AG10803 (cell line): ENCODE measurements at regions not wholly inside any gene's neighbourhood (a gene's known extent, or its start where the extent isn't known, plus 50 kb on each side); places are given as distances from the start of the nearest gene placed in this dataset.

Source experiments
- DNase-seq: peaks from one replicate; pipeline ENCODE4 v3.0.0; 2010; ENCODE audit warnings: low read depth
- H3K4me3 ChIP-seq: 2 replicates; pipeline ENCODE4 v1.5.1; 2011; ENCODE audit warnings: mild to moderate bottlenecking, low read length, control low read depth
- TF ChIP-seq, protein P1 (sequence below): conservative IDR thresholded peaks from 2 replicates; pipeline ENCODE4 v1.5.1; 2011; ENCODE audit warnings: mild to moderate bottlenecking, low read length, control low read depth, inconsistent platforms

DNA sequence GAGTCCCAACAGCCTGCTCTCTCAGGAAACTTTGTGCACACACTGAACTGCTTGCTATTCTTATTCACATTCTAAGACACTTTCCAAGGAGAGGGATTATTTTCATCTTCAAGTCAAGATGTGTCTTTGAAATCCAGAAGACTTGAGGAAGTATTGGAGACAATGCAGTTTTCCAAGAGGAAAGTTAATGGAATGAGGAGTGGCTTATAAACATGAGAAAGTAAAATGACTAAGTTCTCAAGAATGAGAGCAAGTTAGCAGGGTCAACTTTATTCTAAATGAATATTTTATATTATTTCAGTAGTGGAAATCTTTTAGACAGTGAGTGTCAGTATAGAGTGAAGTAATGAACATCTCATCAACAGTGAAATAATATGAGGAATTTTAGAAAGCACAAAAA, 1239.3 kb downstream of the MRPL39 start:
- no peak overlapping the region for H3K4me3 ChIP-seq
- TF ChIP-seq, protein P1, sequence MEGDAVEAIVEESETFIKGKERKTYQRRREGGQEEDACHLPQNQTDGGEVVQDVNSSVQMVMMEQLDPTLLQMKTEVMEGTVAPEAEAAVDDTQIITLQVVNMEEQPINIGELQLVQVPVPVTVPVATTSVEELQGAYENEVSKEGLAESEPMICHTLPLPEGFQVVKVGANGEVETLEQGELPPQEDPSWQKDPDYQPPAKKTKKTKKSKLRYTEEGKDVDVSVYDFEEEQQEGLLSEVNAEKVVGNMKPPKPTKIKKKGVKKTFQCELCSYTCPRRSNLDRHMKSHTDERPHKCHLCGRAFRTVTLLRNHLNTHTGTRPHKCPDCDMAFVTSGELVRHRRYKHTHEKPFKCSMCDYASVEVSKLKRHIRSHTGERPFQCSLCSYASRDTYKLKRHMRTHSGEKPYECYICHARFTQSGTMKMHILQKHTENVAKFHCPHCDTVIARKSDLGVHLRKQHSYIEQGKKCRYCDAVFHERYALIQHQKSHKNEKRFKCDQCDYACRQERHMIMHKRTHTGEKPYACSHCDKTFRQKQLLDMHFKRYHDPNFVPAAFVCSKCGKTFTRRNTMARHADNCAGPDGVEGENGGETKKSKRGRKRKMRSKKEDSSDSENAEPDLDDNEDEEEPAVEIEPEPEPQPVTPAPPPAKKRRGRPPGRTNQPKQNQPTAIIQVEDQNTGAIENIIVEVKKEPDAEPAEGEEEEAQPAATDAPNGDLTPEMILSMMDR, result no peak
- DNase-seq, result no peak

DNA sequence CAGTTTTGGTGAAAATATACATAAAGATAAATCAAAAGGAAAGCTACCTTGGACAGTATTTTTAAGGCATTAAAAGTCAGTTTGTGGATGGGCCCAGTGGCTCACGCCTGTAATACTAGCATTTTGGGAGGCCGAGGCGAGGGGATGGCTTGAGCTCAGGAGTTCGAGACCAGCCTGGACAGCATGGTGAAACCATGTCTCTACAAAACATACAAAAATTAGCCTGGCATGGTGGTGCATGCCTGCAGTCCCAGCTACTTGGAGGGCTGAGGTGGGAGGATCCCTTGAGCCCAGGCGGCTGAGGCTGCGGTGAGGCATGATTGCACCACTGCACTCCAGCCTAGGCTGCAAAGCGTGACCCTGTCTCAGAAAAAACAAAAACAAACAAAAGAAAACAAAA, 1253.8 kb downstream of the MRPL39 start:
- TF ChIP-seq, protein P1, result no peak
- H3K4me3 ChIP-seq, result no peak overlapping the region
- no peak for DNase-seq

DNA sequence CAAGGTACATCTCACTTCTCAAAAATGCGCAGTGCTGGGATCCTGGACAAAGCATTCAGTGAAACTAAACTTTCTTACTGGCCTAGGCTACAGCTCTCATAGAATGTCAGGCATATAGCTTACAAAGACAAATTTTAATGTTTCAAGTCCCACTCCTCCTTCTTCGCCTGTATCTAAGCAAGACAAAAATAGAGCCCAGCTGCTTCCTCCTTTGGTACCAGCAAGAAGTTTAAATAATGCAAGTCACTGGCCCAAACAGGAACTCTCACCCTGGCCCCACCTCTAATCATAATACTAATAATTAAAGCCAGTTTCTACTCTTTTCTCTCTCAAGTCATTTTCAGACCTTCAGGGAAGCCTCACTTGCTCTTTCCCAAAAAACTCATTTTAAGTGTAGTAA, 1267.9 kb downstream of the MRPL39 start:
- DNase-seq, result no peak
- no peak overlapping the region for H3K4me3 ChIP-seq
- TF ChIP-seq, protein P1, result no peak

DNA sequence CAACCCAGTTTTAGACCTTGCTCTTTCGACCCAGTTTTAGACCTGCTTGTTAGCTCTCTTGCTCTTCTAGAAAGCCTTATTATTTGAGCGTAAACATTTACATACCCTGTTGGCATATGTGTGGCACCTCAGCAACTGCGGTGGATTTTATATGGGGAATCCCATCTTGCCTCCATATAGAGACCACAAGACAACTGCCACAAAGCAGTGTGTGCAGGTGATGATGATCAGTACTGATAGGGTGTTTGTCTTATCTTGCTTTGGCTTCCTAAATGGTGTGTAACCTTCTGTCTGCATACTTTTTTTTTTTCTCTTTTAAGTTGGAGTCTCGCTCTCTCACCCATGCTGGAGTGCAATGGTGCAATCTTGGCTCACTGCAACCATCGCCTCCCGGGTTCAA, 1270.8 kb downstream of the MRPL39 start:
- DNase-seq, result no peak
- TF ChIP-seq, protein P1, result no peak
- H3K4me3 ChIP-seq, result no peak overlapping the region

DNA sequence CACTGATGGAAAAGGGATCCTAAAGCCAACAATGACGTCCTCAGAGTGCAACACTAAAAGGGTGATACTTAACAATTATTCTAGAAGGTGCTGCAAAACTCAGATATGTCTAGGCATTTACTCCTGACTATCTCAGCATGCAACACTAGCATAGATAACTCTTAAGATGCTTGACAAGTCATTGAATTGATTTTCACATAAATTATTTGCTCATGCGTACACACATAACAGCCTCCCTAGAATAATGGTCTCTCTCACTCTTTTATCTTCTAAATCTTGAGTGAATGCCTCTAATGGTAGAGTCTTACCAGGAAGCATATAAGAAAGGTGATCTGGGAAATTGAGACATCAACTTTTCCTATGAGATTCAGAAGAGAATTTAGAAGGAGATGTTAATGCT, 1283.7 kb downstream of the MRPL39 start:
- TF ChIP-seq, protein P1, result no peak
- H3K4me3 ChIP-seq, result no peak overlapping the region
- DNase-seq, result no peak

DNA sequence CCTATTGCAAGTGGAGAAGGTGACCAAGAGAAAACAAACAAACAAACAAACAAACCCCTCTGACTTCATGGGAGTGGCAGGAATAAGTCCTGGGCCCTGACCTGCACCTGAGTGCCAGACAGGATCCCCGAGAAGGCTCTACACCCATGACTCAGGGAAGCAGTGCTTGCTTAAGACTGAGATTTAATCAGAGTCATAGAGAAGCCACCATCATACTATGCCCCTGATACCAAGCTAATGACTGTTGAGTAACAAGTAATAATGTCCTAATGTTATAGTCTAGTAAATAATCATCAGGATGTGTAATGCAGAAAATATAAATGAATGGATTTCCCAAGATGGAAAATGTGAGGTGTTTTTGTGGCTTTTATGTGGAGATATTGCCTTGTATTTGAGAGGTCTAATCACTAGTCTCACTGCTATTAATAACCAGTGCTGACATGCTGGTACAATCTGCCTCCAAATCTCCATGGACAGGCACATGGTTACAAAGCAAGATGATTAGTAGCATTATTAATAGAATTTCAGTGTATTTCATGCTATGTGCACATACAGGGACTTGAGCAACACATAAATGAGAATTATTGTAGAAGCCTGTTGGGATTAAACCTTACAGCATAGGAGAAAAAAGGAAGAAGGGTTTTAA, 1290.9 kb downstream of the MRPL39 start:
- TF ChIP-seq, protein P1, result no peak
- no peak overlapping the region for H3K4me3 ChIP-seq
- no peak for DNase-seq

DNA sequence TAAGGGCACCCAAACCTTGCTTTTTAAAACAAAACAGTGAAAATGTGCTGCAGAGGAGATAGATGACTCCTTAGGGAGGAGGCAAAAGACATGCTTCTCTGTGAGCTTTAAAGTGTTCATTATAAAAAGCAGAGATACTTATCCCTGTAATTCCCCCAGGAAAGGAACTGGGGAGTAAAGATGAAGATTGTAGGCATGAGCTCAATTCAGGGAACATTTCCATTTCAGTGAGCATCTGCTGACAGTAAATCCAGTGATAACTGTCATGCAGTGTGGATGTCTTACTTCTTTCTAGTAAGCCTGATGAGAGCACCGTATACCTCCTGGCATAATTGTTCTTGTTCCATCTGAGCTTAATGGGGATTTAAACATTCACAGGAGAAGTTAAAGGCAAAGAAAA, 1296.5 kb downstream of the MRPL39 start:
- TF ChIP-seq, protein P1, result no peak
- no peak for DNase-seq
- no peak overlapping the region for H3K4me3 ChIP-seq
